Liver (tissue), 3 donors: ENCODE measurements at regions not wholly inside any gene's neighbourhood (a gene's known extent, or its start where the extent isn't known, plus 50 kb on each side); places are given as distances from the start of the nearest gene placed in this dataset.

Experiments used
- CTCF ChIP-seq: fragments of 150-350 bp; IDR thresholded peaks from 2 replicates; pipeline ENCODE4 v1.5.1; 2017; ENCODE audit warnings: improper control_type of control experiment, low read depth, low read length; ENCODE audit not compliant: missing input control
- RAD21 ChIP-seq, 2 donors: IDR thresholded peaks; 2 replicates each; pipeline ENCODE4 v1.6.1; 2016; ENCODE audit warnings: antibody characterized with exemption in 2 of 2, mild to moderate bottlenecking in 2 of 2
- ZBTB33 ChIP-seq: IDR thresholded peaks from 2 replicates; pipeline ENCODE4 v1.6.1; 2016; ENCODE audit warnings: antibody characterized with exemption
- donor health status: healthy.
- donor health status: healthy.

- TF ChIP-seq CTCF (no peak), ZBTB33 (no peak), RAD21 (IDR thresholded peaks at IDR 0.05) (no peak)
Measured at GRCh38 chr5:68392617-68393016, 177.1 kb downstream of the PIK3R1 start.
